WI38 (cell line): ENCODE measurements at regions not wholly inside any gene's neighbourhood (a gene's known extent, or its start where the extent isn't known, plus 50 kb on each side); places are given as distances from the start of the nearest gene placed in this dataset.

Experiments used
- H3K4me3 ChIP-seq: 2 replicates; pipeline ENCODE4 v1.5.1; 2011; ENCODE audit warnings: low read depth, mild to moderate bottlenecking, control low read depth, low read length
- CTCF ChIP-seq: IDR thresholded peaks from 2 replicates; pipeline ENCODE4 v1.5.1; 2012; ENCODE audit warnings: low read depth, mild to moderate bottlenecking, control low read depth, low read length

GRCh38 chr12:65598688-65599087, 225.6 kb upstream of the HMGA2 start:
- no peak for TF ChIP-seq CTCF
- H3K4me3 ChIP-seq = no peak overlapping the region

GRCh38 chr12:65602253-65602609, 222.1 kb upstream of the HMGA2 start:
- H3K4me3 ChIP-seq = no peak overlapping the region
- TF ChIP-seq CTCF = no peak

GRCh38 chr12:65602610-65603295, 221.5 kb upstream of the HMGA2 start:
- TF ChIP-seq CTCF = peak; percentile 42; the same call in 1 of the 2 replicates
- peak overlapping the region; percentile 59 for H3K4me3 ChIP-seq

- H3K4me3 ChIP-seq = peak overlapping the region; percentile 59
- TF ChIP-seq CTCF = no peak
Measured at GRCh38 chr12:65603438-65604351, 220.6 kb upstream of the HMGA2 start.

- H3K4me3 ChIP-seq = no peak overlapping the region
Measured at GRCh38 chr12:65605019-65605418, 219.3 kb upstream of the HMGA2 start.

GRCh38 chr12:65606008-65606766, 218.1 kb upstream of the HMGA2 start:
- no peak for TF ChIP-seq CTCF
- H3K4me3 ChIP-seq = no peak overlapping the region

More at GRCh38 chr12:65605019-65605418, 219.3 kb upstream of the HMGA2 start:
- TF ChIP-seq CTCF = no peak
